ENCODE measurements at regions not wholly inside any gene's neighbourhood (a gene's known extent, or its start where the extent isn't known, plus 50 kb on each side); places are given as distances from the start of the nearest gene placed in this dataset.
"Not testable (repeated sequence)": the region's sequence is repeated elsewhere in the genome, so short reads cannot be mapped to it uniquely, and the experiment has no call there.

GRCh38 chr6:57759850-57760249 lies 442.4 kb downstream of the PRIM2 start:
- TF ChIP-seq CTCF, POLR2A, POLR2AphosphoS5 (IDR thresholded peaks at IDR 0.05): not testable (repeated sequence)
